NCI-H2227 (cell line): ENCODE measurements at regions not wholly inside any gene's neighbourhood (a gene's known extent, or its start where the extent isn't known, plus 50 kb on each side); places are given as distances from the start of the nearest gene placed in this dataset.
"Not testable (repeated sequence)": the region's sequence is repeated elsewhere in the genome, so short reads cannot be mapped to it uniquely, and the experiment has no call there.

ENCODE experiments used
- DNase-seq: peaks from one replicate; lab custom pipeline; 2025; ENCODE audit not compliant: unreplicated experiment; lab: John Stamatoyannopoulos, UW

DNA sequence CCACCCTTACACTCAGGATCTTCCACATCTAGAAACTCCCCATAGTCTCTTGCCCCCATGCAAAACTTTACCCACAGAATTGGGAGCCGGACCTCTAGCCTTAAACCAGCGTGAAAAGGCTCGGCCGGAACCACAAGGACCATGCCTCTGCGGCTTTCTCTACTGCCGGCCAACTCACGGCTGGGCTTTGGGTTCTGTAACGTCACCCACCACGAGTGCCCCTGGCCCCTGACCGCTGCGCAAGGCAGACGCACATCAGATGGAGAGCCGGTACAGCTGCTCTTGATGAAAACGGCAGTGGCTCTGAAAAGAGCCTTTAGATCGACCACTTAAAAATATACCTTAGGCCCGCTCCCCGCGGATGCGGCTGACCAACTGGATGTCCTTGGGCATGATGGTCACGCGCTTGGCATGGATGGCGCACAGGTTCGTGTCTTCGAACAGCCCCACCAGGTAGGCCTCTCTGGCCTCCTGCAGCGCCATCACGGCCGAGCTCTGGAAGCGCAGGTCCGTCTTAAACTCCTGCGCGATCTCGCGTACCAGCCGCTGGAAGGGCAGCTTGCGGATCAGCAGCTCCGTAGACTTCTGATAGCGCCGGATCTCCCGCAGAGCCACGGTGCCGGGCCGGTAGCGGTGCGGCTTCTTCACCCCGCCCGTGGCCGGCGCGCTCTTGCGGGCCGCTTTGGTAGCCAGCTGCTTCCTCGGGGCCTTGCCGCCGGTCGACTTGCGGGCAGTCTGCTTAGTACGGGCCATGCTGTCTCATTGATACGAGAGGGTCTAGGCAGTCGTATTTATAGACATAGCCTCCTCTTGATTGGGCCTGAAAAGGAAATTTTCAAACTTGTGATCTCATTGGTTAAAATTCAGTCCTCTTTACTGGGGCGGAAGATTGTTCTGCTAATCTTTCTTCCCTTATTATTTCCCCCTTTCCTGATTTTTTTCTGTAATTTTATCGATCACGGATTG is 66.3 kb downstream of the FAM72C start:
- DNase-seq: peak; percentile 82

DNA sequence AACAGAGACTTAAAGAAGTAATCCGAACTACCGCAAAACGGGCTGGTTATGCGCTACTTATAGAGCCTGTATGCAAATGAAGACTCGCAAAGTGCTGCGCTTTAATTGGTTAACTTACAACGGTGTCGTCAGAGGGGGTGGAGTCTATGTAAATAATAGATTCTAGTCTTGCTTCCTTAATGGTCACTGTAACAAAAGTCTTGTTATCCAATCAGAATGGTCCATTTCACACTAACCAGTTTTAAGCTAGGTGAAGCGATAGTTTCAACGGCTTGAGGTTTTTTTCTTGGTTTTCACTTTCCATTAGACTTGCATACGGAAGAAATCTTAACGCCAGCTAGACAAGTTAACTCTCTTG is 67.2 kb downstream of the FAM72C start:
- not testable (repeated sequence) for DNase-seq

DNA sequence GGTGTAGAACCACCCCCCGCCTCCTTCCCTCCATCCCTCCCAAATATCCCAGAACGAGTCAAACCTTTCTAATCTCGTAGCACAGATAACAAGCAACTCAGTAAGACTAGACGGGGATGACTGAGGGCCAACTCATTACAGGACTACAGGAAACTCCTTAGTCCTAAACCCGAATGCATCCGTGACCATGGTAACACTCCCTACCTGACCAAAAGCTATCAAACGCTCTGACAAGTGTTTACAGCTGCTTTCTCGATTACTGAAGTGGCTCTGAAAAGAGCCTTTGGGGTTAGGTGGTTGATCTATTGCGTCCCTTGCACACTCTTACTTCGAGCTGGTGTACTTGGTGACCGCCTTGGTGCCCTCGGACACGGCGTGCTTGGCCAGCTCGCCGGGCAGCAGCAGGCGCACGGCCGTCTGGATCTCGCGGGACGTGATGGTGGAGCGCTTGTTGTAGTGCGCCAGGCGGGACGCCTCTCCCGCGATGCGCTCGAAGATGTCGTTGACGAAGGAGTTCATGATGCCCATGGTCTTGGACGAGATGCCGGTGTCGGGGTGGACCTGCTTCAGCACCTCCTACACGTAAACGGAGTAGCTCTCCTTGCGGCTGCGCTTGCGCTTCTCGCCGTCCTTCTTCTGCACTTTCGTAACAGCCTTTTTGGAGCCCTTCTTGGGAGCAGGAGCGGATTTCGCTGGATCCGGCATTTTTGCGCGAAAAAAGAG is 67.7 kb downstream of the FAM72C start:
- DNase-seq: peak; percentile 53

DNA sequence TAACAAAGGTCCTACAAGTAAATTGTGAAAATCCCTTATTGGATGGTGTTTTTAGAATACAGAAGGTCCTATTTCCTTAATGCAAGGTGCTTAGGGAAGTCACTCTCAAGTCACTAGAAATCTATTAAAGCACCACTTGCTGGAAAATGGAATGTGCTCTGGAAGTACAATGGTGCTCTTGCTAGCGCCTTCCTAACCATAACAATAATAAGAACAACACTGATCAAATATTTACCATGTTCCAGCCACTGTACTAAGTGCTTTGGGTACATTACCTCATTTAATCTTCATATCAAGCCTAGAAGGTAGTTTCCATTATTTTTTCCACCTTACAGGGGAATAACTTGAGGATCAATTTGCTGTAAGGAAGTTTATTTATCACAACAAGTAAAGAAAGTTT is 75.4 kb downstream of the FAM72C start:
- not testable (repeated sequence) for DNase-seq

DNA sequence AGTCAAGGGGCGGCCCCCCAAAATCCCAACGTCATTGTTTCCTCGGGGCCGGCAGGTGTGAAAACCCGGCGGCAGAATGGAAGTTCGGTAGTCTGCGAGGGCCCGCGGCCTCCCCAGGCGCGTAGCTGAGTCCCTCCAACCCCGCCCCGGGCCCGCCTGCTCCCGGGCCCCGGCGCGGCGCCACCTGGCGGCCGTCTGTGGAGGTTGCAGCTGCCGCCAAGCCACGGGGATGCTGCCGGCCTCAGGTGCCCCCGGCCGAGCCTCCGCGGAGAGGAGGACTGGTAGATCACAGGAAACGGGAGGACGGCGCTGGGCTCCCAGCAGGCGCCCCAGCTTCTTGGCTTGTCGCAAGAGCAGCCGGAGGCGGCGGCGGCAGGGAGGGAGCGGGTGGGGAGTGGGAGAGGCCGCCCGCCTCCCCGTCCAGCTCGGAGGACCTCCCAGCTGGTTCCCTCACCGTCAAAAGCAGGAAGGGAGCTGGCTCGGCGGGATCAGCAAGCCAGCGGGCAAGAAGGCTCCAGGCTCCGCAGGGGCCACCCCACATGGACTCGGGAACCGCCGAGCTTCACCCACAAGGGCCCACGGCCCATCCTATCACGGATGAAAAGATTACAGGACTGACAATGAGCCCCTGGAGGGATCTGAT is 86.7 kb downstream of the FAM72C start:
- DNase-seq: peak; percentile 74

DNA sequence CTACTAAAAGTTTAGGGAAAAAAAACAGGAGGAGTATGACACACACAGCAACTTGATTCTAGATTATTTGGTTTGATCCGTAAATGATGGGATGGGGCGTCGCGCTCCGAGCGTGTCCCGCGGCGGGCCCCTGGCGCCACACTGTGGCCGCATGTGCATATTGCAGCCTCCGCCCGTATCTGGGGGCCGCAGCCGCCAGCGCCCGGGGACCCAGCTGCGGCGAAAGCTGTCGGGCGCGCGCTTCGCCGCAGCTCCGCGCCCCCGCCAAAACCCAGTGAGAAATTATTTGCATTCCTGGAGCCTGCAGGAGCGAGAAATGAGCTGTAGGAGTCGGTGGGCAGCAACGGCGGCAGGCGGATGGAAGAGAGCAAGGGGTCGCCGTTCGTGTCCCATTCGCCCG is 87.3 kb downstream of the FAM72C start:
- not testable (repeated sequence) for DNase-seq

DNA sequence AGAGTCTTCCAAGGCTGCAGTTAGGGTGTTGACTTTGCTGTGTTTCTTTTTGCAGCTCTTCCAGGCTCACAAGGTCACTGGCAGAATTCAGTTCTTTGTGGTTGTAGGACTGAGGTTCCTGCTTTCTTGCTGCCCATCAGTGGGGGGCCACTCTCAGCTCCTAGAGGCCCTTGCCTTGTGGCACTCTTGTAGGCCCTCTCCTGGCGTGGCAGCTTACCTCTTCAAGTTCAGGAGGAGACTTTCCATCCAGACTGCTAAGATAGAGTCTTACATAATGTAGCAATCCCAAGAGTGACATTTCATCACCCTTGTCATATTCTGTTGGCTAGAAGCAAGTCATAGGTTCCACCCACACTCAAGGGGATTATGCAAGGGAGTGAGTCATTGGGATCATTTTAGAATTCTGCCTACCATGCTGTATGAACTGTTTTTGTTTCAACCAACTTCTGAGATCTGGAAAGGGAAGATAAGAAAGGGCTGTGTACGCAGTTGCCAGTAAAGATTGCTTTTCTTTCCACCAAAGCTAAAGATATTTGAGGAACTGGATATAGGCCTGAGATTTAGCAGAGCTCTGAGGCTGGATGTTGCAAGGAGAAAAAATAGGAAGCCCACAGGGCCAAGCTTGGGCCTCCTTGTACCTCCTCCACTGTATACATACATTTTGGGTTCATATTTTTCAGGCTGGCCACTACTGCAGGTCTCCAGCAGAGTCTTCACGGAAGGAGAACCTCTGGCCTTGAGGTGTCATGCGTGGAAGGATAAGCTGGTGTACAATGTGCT is 91.8 kb downstream of the FAM72C start:
- DNase-seq: not testable (repeated sequence)

DNA sequence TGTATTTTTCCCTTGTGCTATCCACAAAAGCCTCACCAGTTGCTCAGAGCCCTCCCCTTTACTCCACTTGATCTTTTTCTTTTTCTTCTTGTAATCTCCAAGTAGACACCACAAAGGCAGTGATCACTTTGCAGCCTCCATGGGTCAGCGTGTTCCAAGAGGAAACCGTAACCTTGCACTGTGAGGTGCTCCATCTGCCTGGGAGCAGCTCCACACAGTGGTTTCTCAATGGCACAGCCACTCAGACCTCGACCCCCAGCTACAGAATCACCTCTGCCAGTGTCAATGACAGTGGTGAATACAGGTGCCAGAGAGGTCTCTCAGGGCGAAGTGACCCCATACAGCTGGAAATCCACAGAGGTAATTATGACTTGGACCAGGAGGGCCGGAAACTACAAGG is 95.8 kb downstream of the FAM72C start:
- not testable (repeated sequence) for DNase-seq

DNA sequence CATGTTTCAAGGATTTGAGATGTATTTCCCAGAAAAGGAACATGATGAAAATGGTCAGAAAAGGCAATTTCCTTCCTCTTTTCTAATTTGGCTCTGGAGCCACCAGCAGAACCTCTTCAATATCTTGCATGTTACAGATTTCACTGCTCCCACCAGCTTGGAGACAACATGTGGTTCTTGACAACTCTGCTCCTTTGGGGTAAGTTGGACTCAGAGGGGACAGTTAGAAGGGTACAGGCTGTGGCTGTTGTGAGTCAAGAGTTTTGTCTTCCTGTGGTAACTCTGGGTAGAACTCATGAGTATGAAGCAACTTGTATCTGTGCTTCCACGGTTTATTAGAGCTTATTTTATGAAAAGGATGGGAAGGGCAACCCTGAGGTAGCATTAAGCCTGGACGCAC is 97.2 kb downstream of the FAM72C start:
- DNase-seq: not testable (repeated sequence)

DNA sequence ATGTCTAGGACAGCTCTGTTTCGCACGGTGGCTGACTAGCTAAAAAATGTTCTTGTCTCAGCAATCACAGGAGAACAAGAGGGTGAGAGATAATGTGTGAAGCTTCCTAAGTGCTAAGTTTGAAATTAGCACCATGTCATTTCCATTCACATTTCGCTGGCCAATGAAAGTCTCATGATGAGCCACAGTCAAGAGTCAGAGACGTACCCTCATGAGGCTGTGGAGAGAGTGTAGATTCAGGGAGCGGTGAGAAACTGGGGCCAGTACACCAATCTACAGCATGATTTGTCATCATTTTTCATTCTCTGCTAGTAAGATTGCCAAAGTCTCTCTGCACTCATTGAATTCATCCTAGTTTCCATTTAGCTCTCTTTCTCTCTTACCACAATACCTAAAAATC is 98.1 kb downstream of the FAM72C start:
- not testable (repeated sequence) for DNase-seq

DNA sequence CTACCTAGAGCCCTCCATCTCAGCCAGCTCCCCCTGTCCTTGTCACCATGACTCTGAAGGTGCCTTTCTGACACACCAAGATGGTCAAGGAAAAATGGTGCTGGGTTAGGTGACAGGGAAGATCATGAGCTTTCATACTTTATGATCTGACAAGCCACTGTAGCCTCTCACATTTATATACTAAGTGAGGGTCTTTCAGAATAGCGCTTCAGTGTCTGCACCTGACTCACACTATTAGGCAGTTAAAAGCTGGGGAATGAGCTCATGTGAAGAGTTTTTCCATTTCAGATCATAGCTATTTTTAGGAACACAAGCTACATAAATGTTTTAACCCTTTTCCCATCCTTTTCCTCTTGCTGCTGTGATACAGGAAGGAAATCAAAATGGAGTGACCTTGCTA is 101.4 kb downstream of the FAM72C start:
- DNase-seq: not testable (repeated sequence)

DNA sequence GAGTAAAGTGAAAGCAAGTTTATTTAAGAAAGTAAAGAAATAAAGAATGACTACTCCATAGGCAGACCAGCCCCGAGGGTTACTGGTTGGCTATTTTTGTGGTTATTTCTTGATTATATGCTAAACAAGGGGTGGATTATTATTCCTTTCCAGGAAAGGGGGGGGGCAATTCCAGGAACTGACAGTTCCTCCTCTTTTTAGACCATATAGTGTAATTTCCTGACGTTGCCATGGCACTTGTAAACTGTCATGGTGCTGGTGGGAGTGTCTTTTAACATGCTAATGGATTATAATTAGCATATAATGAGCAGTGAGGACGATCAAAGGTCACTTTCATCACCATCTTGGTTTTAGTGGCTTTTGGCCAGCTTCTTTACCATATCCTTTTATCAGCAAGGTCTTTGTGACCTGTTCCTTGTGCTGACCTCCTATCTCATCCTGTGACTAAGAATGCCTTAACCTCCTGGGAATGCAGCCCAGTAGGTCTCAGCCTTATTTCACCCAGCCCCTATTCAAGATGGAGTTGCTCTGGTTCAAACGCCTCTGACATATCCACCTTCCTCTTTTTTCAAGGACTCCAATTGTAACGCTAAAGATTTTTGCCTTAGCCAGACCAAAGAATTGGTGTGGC is 104.1 kb downstream of the FAM72C start:
- not testable (repeated sequence) for DNase-seq

DNA sequence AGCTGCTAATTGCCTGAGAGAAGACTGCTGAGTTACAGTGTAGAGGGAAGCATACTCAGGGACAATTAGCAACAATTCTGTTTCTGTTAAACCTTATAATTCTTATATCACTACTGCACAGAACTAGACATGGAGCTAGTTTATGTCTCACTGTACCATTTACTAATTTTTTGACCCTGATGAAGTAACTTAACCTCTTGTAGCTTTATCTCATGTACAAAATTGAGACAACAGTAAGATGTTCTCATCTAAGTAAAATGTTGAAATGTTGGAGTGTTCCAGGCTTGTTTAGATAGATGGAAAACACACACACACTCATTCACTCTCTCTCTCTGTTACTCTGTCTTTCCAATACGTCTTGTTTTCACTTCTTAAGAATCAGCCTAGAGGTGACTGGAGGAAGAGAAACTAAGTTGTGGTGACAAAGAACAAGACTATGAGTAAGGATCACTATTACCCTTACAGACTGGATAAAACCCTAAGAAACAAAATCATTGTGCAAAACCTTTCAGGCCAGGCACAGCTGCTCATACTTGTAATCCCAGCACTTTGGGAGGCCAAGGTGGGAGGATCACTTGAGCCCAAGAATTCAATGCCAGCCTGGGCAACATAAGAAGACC is 107.8 kb downstream of the FAM72C start:
- not testable (repeated sequence) for DNase-seq

DNA sequence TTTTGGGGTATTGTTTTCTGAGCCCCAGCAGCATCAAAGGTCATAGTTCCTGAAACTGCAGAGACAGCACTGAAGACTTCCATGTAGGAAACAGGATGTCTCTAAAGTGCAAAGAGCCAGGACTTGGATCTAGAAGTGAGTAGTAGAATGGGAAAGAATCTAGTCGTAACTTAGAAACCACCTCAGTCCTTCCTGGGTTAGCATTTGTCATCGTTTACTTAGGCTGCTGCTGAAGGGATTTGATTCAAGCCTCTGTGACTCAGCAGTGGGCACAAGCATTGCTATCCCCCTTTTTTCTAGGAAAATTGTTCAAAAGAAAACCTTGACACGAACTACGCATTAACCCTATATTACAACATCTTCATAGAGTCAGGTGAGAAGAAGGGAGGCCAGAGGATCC is 109.1 kb downstream of the FAM72C start:
- not testable (repeated sequence) for DNase-seq

DNA sequence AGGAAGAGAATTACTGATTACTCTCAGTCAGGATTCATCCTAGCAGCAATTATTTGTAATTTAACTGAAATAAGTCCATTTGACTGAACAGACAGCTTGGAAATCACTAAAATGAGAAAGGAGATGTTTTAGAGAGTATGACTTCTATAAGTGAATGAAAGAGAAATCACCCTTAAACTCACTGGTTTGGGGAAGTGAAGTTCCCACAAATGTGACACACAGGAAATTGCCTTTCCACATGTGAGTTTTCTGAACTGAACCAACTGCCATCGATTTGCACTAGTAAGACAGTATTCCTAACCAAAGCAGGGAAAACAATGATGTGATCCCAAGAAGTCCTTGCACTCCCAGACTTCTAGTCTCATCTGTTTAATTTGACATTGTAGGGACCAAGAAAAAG is 110.5 kb downstream of the FAM72C start:
- not testable (repeated sequence) for DNase-seq

DNA sequence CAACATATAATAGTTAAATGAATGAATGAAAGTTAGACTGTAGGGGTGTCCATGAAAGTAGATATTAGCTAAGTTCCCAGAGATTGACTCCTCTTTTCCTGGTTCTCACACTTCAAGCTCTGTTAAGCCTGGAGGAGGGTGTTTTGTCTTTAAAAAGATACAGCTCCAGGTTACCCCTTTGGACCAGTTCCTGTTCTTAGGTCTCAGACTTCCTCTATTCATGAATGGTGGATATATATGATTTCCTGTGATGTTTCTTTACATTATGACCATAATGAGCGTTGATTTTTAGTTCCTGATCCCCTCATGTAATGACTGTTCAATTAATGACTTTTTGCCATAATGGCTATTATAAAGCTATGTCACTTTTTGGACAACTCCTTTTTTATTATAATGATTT is 115.9 kb downstream of the FAM72C start:
- DNase-seq: not testable (repeated sequence)

DNA sequence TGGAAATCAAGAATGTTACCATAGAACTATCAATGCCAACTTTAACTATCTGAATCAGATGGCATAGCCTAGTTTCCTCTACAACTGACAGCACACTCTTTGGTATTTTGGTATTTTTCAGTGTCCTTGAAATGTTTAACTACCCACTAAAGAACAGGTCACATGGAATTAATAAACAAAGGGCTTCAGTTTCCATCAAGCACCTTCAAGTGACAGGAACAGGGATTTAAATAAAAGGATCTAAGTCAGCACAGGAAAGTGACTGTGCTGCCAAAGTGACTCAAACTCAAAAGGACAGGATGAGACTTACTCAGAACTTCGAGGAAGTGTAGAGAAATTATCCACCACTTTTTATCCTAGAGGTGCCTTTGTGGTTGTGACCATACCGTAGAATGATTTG is 117.7 kb downstream of the FAM72C start:
- DNase-seq: not testable (repeated sequence)

DNA sequence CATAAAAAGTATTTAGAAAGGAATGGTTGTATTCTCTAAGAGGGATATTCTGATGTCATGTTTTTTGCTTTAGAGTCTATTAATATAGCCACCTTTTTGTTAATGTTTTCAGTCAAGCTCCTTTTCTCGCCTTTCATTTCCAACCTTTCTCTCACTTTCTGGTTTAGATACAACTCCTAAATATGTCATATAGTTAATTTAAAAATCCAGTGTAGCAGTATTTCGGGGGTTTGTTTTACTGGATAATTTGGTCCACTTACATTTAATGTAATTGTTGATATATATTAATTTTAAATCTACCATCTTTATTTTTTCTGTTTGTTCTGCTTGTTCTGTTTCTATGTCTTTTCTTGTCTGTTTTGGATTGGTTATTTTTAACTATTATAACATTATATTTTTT is 121.1 kb downstream of the FAM72C start:
- DNase-seq: not testable (repeated sequence)

DNA sequence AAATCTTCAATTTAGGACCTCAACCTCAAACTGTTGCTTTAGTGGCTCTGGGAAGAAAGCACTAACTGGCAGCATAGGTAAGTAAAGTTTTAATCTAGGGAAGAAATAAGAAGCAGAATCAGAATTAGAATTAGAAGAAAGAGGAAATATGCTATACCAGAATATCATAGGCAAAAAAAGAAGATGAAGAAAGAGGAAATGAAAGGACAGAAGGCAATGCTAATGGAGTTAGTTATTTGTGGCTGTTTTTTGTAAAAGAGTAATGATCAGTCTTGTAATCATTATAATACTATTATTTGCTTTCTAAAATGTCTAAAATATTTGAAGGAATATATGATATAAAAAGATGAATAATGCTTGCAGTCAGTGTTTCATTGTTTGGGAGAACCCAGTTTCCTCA is 122.9 kb downstream of the FAM72C start:
- not testable (repeated sequence) for DNase-seq

DNA sequence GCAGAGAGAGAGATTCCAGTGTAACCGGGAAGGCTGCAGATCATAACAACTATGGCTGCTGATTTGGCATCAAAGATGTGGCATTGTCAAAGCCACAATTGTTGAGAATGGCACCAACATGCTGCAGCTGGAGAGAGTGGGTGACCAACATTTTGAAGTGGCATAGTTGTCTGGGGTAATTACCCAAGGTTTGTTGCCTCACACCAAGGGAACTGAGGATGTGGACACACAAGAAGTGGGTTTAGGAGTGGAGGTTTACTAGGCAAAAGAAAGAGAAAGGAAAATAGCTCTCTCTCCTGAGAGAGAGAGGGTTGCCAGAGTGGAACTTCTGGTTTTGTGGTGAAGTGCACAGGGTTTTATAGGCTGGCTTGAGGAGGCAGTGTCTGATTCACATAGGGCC is 126.6 kb downstream of the FAM72C start:
- DNase-seq: not testable (repeated sequence)
